Fibroblast of lung (primary cell): ENCODE measurements at regions not wholly inside any gene's neighbourhood (a gene's known extent, or its start where the extent isn't known, plus 50 kb on each side); places are given as distances from the start of the nearest gene placed in this dataset.

Experiments
- CTCF ChIP-seq, 2 donors: IDR thresholded peaks in 1 of 2; conservative IDR thresholded peaks in 1 of 2; 1 replicate in 1 of 2; 2 replicates in 1 of 2; pipeline ENCODE4 v1.5.1; 2011 to 2012; ENCODE audit warnings: low read length in 2 of 2, control low read depth in 1 of 2, inconsistent platforms in 1 of 2, low read depth in 1 of 2, mild to moderate bottlenecking in 1 of 2
- EZH2 ChIP-seq: IDR thresholded peaks from 2 replicates; pipeline ENCODE4 v1.5.1; 2012; ENCODE audit warnings: low read length, control low read depth, mild to moderate bottlenecking; ENCODE audit errors: missing control alignments

- TF ChIP-seq CTCF (conservative IDR thresholded peaks at IDR 0.05 in 1 of 2, IDR thresholded peaks at IDR 0.05 in 1 of 2; ENCODE audit: low read depth in 1 of 2, low read length in 2 of 2) (no peak), EZH2 (no peak)
These were observed 67.7 kb downstream of the FOXI2 start for GRCh38 chr10:127804696-127805095.
